ENCODE measurements at regions not wholly inside any gene's neighbourhood (a gene's known extent, or its start where the extent isn't known, plus 50 kb on each side); places are given as distances from the start of the nearest gene placed in this dataset.
A peak's percentile ranks its signal among the peaks of the same experiment; 100 is the strongest.

DNA sequence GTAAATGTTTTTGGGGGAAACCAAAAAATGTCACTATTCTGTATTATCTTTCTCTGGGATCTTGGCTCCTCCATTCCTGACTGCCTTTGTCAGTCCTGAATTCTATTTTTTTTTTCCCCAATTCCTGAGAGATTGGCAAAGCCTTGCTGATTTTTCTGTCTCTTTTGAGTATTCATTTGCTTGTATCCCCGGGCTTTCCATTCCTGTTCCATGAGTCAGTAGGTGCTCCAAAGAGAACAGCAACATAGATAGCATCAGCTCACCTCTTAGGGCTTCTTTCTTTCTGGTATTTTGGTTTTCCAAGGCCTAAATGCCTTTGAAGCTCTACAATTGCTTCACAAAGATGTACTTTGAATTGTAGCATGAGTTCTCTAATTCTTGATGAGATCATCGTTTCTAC is 271.7 kb upstream of the LRRC3B start:
- Histone ChIP-seq H3K79me2 (ENCODE audit: control insufficient read depth, insufficient read depth, low read length, poor library complexity) (no peaks in the 10 kb centered on the region), H2AFZ (ENCODE audit: insufficient read depth, low read length, poor library complexity) (no peak overlapping the region), H3K18ac (ENCODE audit: low read length) (no peak overlapping the region), H3K14ac (ENCODE audit: low read length) (no peak overlapping the region), H3K4me1 (ENCODE audit: control insufficient read depth in 1 of 2, insufficient read depth in 2 of 2, low read length in 2 of 2) (peaks cover 0 to 4% of the 10 kb centered on the region in 2 experiments), H3K23ac (ENCODE audit: low read length) (no peak overlapping the region), H2AK5ac (ENCODE audit: low read length) (no peak overlapping the region), H2BK5ac (ENCODE audit: low read depth, low read length, poor library complexity) (no peak overlapping the region), H3K4me2 (ENCODE audit: low read length) (no peak overlapping the region), H3K27me3 (ENCODE audit: insufficient read depth, low read length) (no peaks in the 10 kb centered on the region), H3K9ac (ENCODE audit: low read length) (no peak overlapping the region), H2BK12ac (ENCODE audit: low read length) (no peak overlapping the region), H2BK120ac (ENCODE audit: insufficient read depth, low read length, poor library complexity) (no peak overlapping the region), H3K79me1 (ENCODE audit: low read length) (peaks cover 31% of the 10 kb centered on the region), H4K12ac (ENCODE audit: low read depth, low read length) (no peak overlapping the region), H3K4me3 (ENCODE audit: low read depth, low read length) (no peak overlapping the region), H3K36me3 (ENCODE audit: control insufficient read depth in 1 of 2, insufficient read depth in 2 of 2, low read length in 2 of 2) (no peaks in the 10 kb centered on the region), H3K4ac (ENCODE audit: low read depth, low read length) (no peak overlapping the region), H3K9me3 (ENCODE audit: insufficient read depth, low read depth, low read length) (no peaks in the 10 kb centered on the region), H4K91ac (ENCODE audit: low read depth, low read length) (no peak overlapping the region), H3K27ac (ENCODE audit: low read depth, low read length) (peak overlapping the region; percentile 95), H4K8ac (ENCODE audit: low read depth, low read length) (no peak overlapping the region)
- WGBS (ENCODE audit: extremely low coverage, insufficient coverage, insufficient read length) = no CpG with 5 or more reads among the region's 2 CpGs
- peak; percentile 25 to 64 for DNase-seq

DNA sequence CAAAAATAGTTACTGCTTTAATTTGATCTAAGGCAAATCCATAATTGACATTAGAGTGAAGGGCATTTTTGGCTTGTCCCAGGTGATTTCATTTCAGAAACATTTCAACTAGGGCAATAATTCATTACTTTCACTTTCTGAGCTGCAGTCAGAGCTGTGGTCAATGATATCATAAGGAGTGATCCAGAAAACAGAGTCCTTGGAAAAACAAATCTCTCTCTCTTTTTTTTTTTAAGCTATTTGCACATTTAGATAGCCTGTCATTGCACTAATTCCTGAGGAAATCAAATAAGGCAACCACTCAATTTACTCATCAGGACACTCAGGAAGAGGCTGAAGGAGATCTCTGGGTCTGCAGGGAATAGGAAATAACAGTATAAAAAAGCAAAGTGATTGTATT is 269.5 kb upstream of the LRRC3B start:
- H4K91ac ChIP-seq (ENCODE audit: low read depth, low read length) = no peak overlapping the region
- H2AFZ ChIP-seq (ENCODE audit: insufficient read depth, low read length, poor library complexity) = no peak overlapping the region
- peak overlapping the region; percentile 83 for H2BK120ac ChIP-seq (ENCODE audit: insufficient read depth, low read length, poor library complexity)
- H4K12ac ChIP-seq (ENCODE audit: low read depth, low read length) = no peak overlapping the region
- no peak overlapping the region for H3K4me2 ChIP-seq (ENCODE audit: low read length)
- H3K9me3 ChIP-seq (ENCODE audit: insufficient read depth, low read depth, low read length) = no peaks in the 10 kb centered on the region
- no peak overlapping the region for H2BK12ac ChIP-seq (ENCODE audit: low read length)
- H3K27me3 ChIP-seq (ENCODE audit: insufficient read depth, low read length) = no peaks in the 10 kb centered on the region
- H3K18ac ChIP-seq (ENCODE audit: low read length) = no peak overlapping the region
- H3K9ac ChIP-seq (ENCODE audit: low read length) = no peak overlapping the region
- H3K4me1 ChIP-seq (ENCODE audit: control insufficient read depth in 1 of 2, insufficient read depth in 2 of 2, low read length in 2 of 2) = peaks cover 0 to 4% of the 10 kb centered on the region in 2 experiments
- H3K79me1 ChIP-seq (ENCODE audit: low read length) = peaks cover 20% of the 10 kb centered on the region
- DNase-seq = no peak
- no peak overlapping the region for H2AK5ac ChIP-seq (ENCODE audit: low read length)
- H3K27ac ChIP-seq (ENCODE audit: low read depth, low read length) = peak overlapping the region; percentile 39
- no peaks in the 10 kb centered on the region for H3K36me3 ChIP-seq (ENCODE audit: control insufficient read depth in 1 of 2, insufficient read depth in 2 of 2, low read length in 2 of 2)
- H2BK5ac ChIP-seq (ENCODE audit: low read depth, low read length, poor library complexity) = no peak overlapping the region
- H3K4me3 ChIP-seq (ENCODE audit: low read depth, low read length) = no peak overlapping the region
- no peak overlapping the region for H3K4ac ChIP-seq (ENCODE audit: low read depth, low read length)
- no peak overlapping the region for H4K8ac ChIP-seq (ENCODE audit: low read depth, low read length)
- no peak overlapping the region for H3K23ac ChIP-seq (ENCODE audit: low read length)
- H3K79me2 ChIP-seq (ENCODE audit: control insufficient read depth, insufficient read depth, low read length, poor library complexity) = no peaks in the 10 kb centered on the region
- no peak overlapping the region for H3K14ac ChIP-seq (ENCODE audit: low read length)

DNA sequence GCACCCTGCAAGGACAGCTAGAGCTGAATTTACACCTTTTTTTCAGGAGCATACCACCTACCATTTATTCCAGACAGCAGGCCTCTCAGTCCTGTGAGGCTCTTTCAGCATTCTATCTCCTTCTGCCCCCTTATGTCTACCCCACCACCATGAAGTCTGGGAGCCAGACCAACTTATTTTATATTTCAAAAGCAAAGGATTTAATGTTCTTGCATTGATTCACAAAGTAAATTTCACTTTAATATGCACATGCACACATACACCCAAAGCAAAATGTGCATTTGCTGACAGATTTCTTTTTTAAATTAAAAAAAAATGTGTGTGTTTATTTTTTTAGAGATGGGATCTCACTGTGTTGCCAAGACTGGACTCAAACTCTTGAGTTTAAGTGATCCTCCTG is 264.2 kb upstream of the LRRC3B start:
- H3K4me3 ChIP-seq (ENCODE audit: low read depth, low read length) = no peak overlapping the region
- no peak overlapping the region for H3K18ac ChIP-seq (ENCODE audit: low read length)
- H3K4ac ChIP-seq (ENCODE audit: low read depth, low read length) = no peak overlapping the region
- H3K14ac ChIP-seq (ENCODE audit: low read length) = no peak overlapping the region
- no peak for DNase-seq
- H3K36me3 ChIP-seq (ENCODE audit: control insufficient read depth in 1 of 2, insufficient read depth in 2 of 2, low read length in 2 of 2) = no peaks in the 10 kb centered on the region
- H3K23ac ChIP-seq (ENCODE audit: low read length) = no peak overlapping the region
- no peak overlapping the region for H2AFZ ChIP-seq (ENCODE audit: insufficient read depth, low read length, poor library complexity)
- peaks cover 3% of the 10 kb centered on the region for H3K9me3 ChIP-seq (ENCODE audit: insufficient read depth, low read depth, low read length)
- H3K79me1 ChIP-seq (ENCODE audit: low read length) = peaks cover 4% of the 10 kb centered on the region
- no peak overlapping the region for H2AK5ac ChIP-seq (ENCODE audit: low read length)
- no peak overlapping the region for H2BK5ac ChIP-seq (ENCODE audit: low read depth, low read length, poor library complexity)
- no peaks in the 10 kb centered on the region for H3K27me3 ChIP-seq (ENCODE audit: insufficient read depth, low read length)
- no peak overlapping the region for H2BK12ac ChIP-seq (ENCODE audit: low read length)
- no peak overlapping the region for H3K27ac ChIP-seq (ENCODE audit: low read depth, low read length)
- H2BK120ac ChIP-seq (ENCODE audit: insufficient read depth, low read length, poor library complexity) = no peak overlapping the region
- H4K8ac ChIP-seq (ENCODE audit: low read depth, low read length) = peak overlapping the region; percentile 31
- H4K12ac ChIP-seq (ENCODE audit: low read depth, low read length) = no peak overlapping the region
- no peaks in the 10 kb centered on the region for H3K4me1 ChIP-seq (ENCODE audit: control insufficient read depth in 1 of 2, insufficient read depth in 2 of 2, low read length in 2 of 2)
- no peak overlapping the region for H3K9ac ChIP-seq (ENCODE audit: low read length)
- no peaks in the 10 kb centered on the region for H3K79me2 ChIP-seq (ENCODE audit: control insufficient read depth, insufficient read depth, low read length, poor library complexity)
- no peak overlapping the region for H3K4me2 ChIP-seq (ENCODE audit: low read length)
- no peak overlapping the region for H4K91ac ChIP-seq (ENCODE audit: low read depth, low read length)

DNA sequence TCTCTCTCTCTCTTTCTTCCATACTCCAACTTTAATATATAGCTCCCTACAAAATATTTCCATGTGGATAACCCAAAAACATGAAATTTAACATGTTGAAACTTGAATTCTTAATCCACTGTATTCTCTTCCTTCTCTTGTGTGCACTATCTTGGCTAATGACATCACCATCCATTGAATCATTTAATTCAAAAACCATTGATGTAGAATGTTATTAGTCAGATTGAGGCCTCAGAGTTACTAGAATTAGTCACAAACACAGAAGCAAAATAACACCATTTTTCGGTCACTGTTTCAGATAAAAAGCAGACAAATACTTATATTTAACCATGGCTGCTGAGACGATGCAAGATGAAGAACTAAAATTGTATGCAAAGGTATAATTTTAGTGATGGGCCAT is 256.9 kb upstream of the LRRC3B start:
- no peak overlapping the region for H3K4ac ChIP-seq (ENCODE audit: low read depth, low read length)
- H3K23ac ChIP-seq (ENCODE audit: low read length) = no peak overlapping the region
- no peak overlapping the region for H2AK5ac ChIP-seq (ENCODE audit: low read length)
- no CpG with 5 or more reads among the region's 2 CpGs for WGBS (ENCODE audit: extremely low coverage, insufficient coverage, insufficient read length)
- no peaks in the 10 kb centered on the region for H3K27me3 ChIP-seq (ENCODE audit: insufficient read depth, low read length)
- H3K27ac ChIP-seq (ENCODE audit: low read depth, low read length) = no peak overlapping the region
- H2BK12ac ChIP-seq (ENCODE audit: low read length) = no peak overlapping the region
- H3K9ac ChIP-seq (ENCODE audit: low read length) = no peak overlapping the region
- H3K4me3 ChIP-seq (ENCODE audit: low read depth, low read length) = no peak overlapping the region
- no peak overlapping the region for H3K4me2 ChIP-seq (ENCODE audit: low read length)
- peaks cover 2% of the 10 kb centered on the region for H3K79me1 ChIP-seq (ENCODE audit: low read length)
- H3K14ac ChIP-seq (ENCODE audit: low read length) = no peak overlapping the region
- H3K9me3 ChIP-seq (ENCODE audit: insufficient read depth, low read depth, low read length) = peaks cover 3% of the 10 kb centered on the region
- H3K18ac ChIP-seq (ENCODE audit: low read length) = no peak overlapping the region
- H4K12ac ChIP-seq (ENCODE audit: low read depth, low read length) = no peak overlapping the region
- no peak overlapping the region for H2BK5ac ChIP-seq (ENCODE audit: low read depth, low read length, poor library complexity)
- H3K79me2 ChIP-seq (ENCODE audit: control insufficient read depth, insufficient read depth, low read length, poor library complexity) = no peaks in the 10 kb centered on the region
- peaks cover 0 to 4% of the 10 kb centered on the region in 2 experiments for H3K4me1 ChIP-seq (ENCODE audit: control insufficient read depth in 1 of 2, insufficient read depth in 2 of 2, low read length in 2 of 2)
- no peak for DNase-seq
- no peaks in the 10 kb centered on the region for H3K36me3 ChIP-seq (ENCODE audit: control insufficient read depth in 1 of 2, insufficient read depth in 2 of 2, low read length in 2 of 2)
- no peak overlapping the region for H4K91ac ChIP-seq (ENCODE audit: low read depth, low read length)
- H2AFZ ChIP-seq (ENCODE audit: insufficient read depth, low read length, poor library complexity) = no peak overlapping the region
- H2BK120ac ChIP-seq (ENCODE audit: insufficient read depth, low read length, poor library complexity) = no peak overlapping the region
- no peak overlapping the region for H4K8ac ChIP-seq (ENCODE audit: low read depth, low read length)

DNA sequence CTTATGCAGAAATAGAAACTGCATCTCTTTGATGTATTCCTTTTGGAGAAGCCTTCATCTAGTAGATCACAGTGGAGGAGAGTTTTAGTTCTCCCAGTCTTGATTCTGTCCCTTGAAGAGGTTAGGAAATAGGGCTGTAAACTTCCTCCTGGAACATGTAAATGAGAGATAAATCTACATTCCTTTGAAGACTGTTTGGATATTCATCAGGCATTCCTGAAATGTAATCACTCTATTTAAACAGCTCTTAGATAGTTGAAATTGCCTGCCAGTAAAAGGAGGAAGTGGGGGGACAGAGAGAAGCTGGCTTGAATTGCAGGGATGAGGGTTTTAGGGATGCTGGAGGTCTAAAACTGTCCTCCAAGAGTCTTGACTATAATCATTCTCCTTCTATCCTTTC is 254.3 kb upstream of the LRRC3B start:
- Histone ChIP-seq H2BK120ac (ENCODE audit: insufficient read depth, low read length, poor library complexity) (no peak overlapping the region), H2AK5ac (ENCODE audit: low read length) (no peak overlapping the region), H3K4me3 (ENCODE audit: low read depth, low read length) (no peak overlapping the region), H3K9me3 (ENCODE audit: insufficient read depth, low read depth, low read length) (no peaks in the 10 kb centered on the region), H2BK5ac (ENCODE audit: low read depth, low read length, poor library complexity) (no peak overlapping the region), H3K4me2 (ENCODE audit: low read length) (no peak overlapping the region), H2AFZ (ENCODE audit: insufficient read depth, low read length, poor library complexity) (no peak overlapping the region), H3K4ac (ENCODE audit: low read depth, low read length) (no peak overlapping the region), H4K12ac (ENCODE audit: low read depth, low read length) (no peak overlapping the region), H3K36me3 (ENCODE audit: control insufficient read depth in 1 of 2, insufficient read depth in 2 of 2, low read length in 2 of 2) (no peaks in the 10 kb centered on the region), H3K27me3 (ENCODE audit: insufficient read depth, low read length) (no peaks in the 10 kb centered on the region), H3K18ac (ENCODE audit: low read length) (no peak overlapping the region), H3K79me1 (ENCODE audit: low read length) (peaks cover 2% of the 10 kb centered on the region), H3K14ac (ENCODE audit: low read length) (no peak overlapping the region), H2BK12ac (ENCODE audit: low read length) (no peak overlapping the region), H3K9ac (ENCODE audit: low read length) (no peak overlapping the region), H3K27ac (ENCODE audit: low read depth, low read length) (no peak overlapping the region), H3K4me1 (ENCODE audit: control insufficient read depth in 1 of 2, insufficient read depth in 2 of 2, low read length in 2 of 2) (peaks cover 0 to 4% of the 10 kb centered on the region in 2 experiments), H4K91ac (ENCODE audit: low read depth, low read length) (no peak overlapping the region), H4K8ac (ENCODE audit: low read depth, low read length) (no peak overlapping the region), H3K79me2 (ENCODE audit: control insufficient read depth, insufficient read depth, low read length, poor library complexity) (no peaks in the 10 kb centered on the region), H3K23ac (ENCODE audit: low read length) (no peak overlapping the region)
- DNase-seq = no peak
